Retinal pigment epithelial cell (primary cell): ENCODE measurements at regions not wholly inside any gene's neighbourhood (a gene's known extent, or its start where the extent isn't known, plus 50 kb on each side); places are given as distances from the start of the nearest gene placed in this dataset.

ENCODE experiments used
- DNase-seq: peaks from one replicate; pipeline ENCODE4 v3.0.0-alpha.2; 2010; ENCODE audit warnings: low read depth
- H3K4me3 ChIP-seq: 2 replicates; pipeline ENCODE4 v1.5.1; 2011; ENCODE audit warnings: mild to moderate bottlenecking, low read length, control low read depth, moderate library complexity
- CTCF ChIP-seq: conservative IDR thresholded peaks from 2 replicates; pipeline ENCODE4 v1.5.1; 2011; ENCODE audit warnings: low read depth, low read length, control low read depth, inconsistent platforms

DNA sequence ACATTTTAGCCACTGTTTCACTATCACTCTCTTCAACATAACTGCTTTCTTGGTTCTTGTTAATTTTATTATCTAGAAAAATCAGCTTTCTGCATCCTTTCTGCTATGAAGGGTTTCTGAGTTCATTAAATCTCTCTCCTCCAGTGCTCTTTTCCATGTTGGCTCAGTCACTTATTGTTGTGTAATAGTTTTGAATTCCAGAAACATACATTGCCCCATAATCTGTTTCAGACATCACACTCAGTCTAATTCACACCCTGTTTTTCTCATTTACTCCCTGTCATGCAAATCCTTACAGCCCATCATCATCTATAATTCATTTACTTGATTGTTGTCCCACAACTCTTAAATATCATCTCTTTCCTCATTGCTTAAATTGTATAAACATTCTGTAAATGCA lies 176.1 kb upstream of the CDH12 start:
- TF ChIP-seq CTCF: no peak
- DNase-seq: no peak
- no peak overlapping the region for H3K4me3 ChIP-seq

- no peak for DNase-seq
- no peak for TF ChIP-seq CTCF
- H3K4me3 ChIP-seq: no peak overlapping the region
These were observed 175.4 kb upstream of the CDH12 start for GRCh38 chr5:23028445-23029021.

- DNase-seq: no peak
- no peak overlapping the region for H3K4me3 ChIP-seq
- TF ChIP-seq CTCF: no peak
These were observed 174.7 kb upstream of the CDH12 start for GRCh38 chr5:23027830-23028229.

DNA sequence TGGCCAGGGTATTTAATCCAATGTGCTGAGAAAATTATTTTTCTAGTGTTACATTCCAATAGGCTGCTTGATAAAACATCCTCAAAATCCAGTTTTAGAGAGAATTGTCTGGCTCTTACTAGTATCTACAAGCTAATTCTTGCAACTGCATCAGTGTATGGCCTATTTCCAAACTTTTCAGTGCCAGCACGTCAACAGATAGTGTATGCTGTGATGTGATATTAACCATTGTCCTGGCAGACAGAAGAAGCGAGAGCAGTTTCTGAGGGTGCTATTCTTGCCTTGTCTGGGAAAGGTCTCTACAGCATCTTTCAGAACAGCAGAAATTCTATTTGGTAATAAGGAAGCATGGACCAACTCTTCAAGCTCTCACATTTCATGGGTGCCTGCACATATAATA lies 174.2 kb upstream of the CDH12 start:
- H3K4me3 ChIP-seq: no peak overlapping the region
- TF ChIP-seq CTCF: no peak
- no peak for DNase-seq

- no peak overlapping the region for H3K4me3 ChIP-seq
- TF ChIP-seq CTCF: no peak
- DNase-seq: no peak
These were observed 173.4 kb upstream of the CDH12 start for GRCh38 chr5:23026252-23027170.

DNA sequence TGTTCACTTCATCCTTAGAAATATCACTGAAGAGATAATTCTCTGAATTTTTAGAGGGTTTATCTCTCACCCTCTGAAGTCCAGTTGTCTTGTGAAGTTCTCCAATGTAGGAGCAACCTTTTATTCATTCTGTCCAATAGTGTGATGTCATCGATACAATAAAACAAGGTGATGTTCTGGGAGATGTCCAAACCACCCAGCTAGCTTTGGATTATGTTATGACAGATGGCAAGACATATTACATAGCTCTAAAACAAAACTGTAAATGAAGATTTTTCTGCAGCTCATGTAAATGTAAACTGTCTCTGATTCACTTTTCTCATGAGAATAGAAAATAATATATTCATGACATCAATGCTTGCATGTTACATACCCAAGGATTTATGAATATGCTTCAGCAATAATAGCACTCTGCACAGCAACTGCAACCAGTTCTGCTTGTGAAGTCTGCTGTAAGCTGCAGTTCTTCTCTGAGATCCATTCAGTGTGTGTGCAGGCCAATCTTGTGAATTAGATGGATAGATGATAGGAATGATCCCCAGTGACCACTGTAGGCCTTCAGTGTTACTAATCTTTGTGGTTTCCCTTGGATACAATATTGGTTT lies 172.6 kb upstream of the CDH12 start:
- DNase-seq: no peak
- H3K4me3 ChIP-seq: no peak overlapping the region
- TF ChIP-seq CTCF: no peak
